Vagina (tissue), 2 donors: ENCODE measurements at regions not wholly inside any gene's neighbourhood (a gene's known extent, or its start where the extent isn't known, plus 50 kb on each side); places are given as distances from the start of the nearest gene placed in this dataset.

ENCODE experiments used
- DNase-seq, 2 donors: peaks; one replicate each; pipeline ENCODE4 v3.0.0-alpha.2; 2017; ENCODE audit errors: extremely low spot score in 2 of 2
- H3K27ac ChIP-seq: fragments of 200-600 bp; sonication (generic); one replicate; pipeline ENCODE4 v1.5.1; 2019
- H3K27me3 ChIP-seq: fragments of 200-600 bp; sonication (generic); one replicate; pipeline ENCODE4 v1.5.1; 2019
- H3K36me3 ChIP-seq, 2 donors: fragments of 200-600 bp; sonication (generic); one replicate each; pipeline ENCODE4 v1.5.1; 2017 to 2019
- H3K4me1 ChIP-seq: fragments of 200-600 bp; sonication (generic); one replicate; pipeline ENCODE4 v1.5.1; 2019
- H3K4me3 ChIP-seq, 2 donors: fragments of 200-600 bp; sonication (generic); 1 replicate in 1 of 2; 2 replicates in 1 of 2; pipeline ENCODE4 v1.5.1; 2016 to 2019
- H3K9me3 ChIP-seq: fragments of 200-600 bp; sonication (generic); one replicate; pipeline ENCODE4 v1.5.1; 2019
- POLR2A ChIP-seq, 2 donors: fragments of 450-650 bp; IDR thresholded peaks; one replicate each; pipeline ENCODE4 v1.6.1; 2017; ENCODE audit warnings: antibody characterized with exemption in 2 of 2, mild to moderate bottlenecking in 2 of 2, moderate library complexity in 2 of 2
- POLR2AphosphoS5 ChIP-seq, 2 donors: sonication (generic); formaldehyde crosslinking; IDR thresholded peaks; one replicate each; pipeline ENCODE4 v1.9.0; 2017; ENCODE audit warnings: antibody characterized with exemption in 2 of 2, mild to moderate bottlenecking in 2 of 2, low read depth in 1 of 2; ENCODE audit not compliant: insufficient read depth in 1 of 2
- intact Hi-C: fragments of 100-400 bp; cut with DNase I; formaldehyde crosslinking; loops from one replicate; pipeline ENCODE4 v1.15.1; 2023
- TF ChIP-seq, protein P1 (sequence below), 3 experiments: fragments of 450-650 bp in 2 of 3; fragments of 200-600 bp in 1 of 3; sonication (generic) in 1 of 3; IDR thresholded peaks; one replicate each; pipeline ENCODE4 v1.5.1; 2017 to 2019; ENCODE audit warnings: antibody characterized with exemption in 3 of 3, mild to moderate bottlenecking in 2 of 3, moderate library complexity in 2 of 3

DNA sequence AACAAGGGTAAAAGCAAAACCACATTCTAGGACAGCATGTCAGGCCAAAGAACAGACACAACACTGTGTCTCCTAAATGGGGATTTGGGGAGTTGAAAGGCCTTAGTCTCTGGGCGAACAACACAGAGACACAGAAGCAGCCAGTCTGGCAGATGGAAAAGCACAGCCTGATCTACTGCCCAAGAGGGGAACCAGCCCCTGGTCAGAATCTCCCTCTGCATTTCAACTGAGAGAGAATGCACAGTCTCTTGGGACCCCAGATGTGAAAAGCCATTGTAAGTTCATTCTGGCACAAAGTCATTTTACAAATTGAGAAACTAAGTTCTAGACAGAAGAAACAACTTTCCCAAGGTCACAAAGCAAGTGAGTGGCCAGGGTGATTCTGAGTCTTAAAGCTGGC, 331.7 kb downstream of the TNS1 start:
- Histone ChIP-seq H3K27me3 (no peaks in the 10 kb centered on the region), H3K9me3 (no peaks in the 10 kb centered on the region), H3K4me1 (peaks cover 46% of the 10 kb centered on the region), H3K36me3 (no peaks in the 10 kb centered on the region), H3K4me3 (no peak overlapping the region), H3K27ac (no peak overlapping the region)
- no peak for TF ChIP-seq POLR2AphosphoS5 (IDR thresholded peaks at IDR 0.05; ENCODE audit: insufficient read depth in 1 of 2, low read depth in 1 of 2)
- TF ChIP-seq POLR2A (IDR thresholded peaks at IDR 0.05), result no peak
- TF ChIP-seq, protein P1, sequence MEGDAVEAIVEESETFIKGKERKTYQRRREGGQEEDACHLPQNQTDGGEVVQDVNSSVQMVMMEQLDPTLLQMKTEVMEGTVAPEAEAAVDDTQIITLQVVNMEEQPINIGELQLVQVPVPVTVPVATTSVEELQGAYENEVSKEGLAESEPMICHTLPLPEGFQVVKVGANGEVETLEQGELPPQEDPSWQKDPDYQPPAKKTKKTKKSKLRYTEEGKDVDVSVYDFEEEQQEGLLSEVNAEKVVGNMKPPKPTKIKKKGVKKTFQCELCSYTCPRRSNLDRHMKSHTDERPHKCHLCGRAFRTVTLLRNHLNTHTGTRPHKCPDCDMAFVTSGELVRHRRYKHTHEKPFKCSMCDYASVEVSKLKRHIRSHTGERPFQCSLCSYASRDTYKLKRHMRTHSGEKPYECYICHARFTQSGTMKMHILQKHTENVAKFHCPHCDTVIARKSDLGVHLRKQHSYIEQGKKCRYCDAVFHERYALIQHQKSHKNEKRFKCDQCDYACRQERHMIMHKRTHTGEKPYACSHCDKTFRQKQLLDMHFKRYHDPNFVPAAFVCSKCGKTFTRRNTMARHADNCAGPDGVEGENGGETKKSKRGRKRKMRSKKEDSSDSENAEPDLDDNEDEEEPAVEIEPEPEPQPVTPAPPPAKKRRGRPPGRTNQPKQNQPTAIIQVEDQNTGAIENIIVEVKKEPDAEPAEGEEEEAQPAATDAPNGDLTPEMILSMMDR (IDR thresholded peaks at IDR 0.05), result no peak
- intact Hi-C loops, result no loop called here
- no peak for DNase-seq

DNA sequence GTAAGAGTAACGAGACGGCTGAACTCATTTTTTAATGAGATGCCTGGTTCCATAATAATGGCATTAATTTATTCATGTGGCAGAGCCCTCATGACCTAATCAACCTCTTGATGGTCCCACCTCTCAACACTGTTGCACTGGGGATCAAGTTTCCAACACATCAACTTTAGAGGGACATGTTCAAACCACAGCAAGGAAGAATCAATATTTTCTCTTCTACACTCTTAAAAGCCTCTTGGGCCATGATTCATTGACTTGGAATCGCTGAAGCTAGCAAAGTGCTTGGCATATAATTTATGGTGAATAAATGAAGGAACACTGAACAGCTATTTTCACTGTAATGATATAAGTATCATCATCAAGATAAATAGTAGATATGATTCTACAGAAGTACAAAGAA, 333.0 kb downstream of the TNS1 start:
- Histone ChIP-seq H3K9me3 (no peaks in the 10 kb centered on the region), H3K27me3 (no peaks in the 10 kb centered on the region), H3K4me1 (peaks cover 46% of the 10 kb centered on the region), H3K36me3 (no peaks in the 10 kb centered on the region), H3K4me3 (no peak overlapping the region), H3K27ac (no peak overlapping the region)
- intact Hi-C loops, result no loop called here
- no peak for TF ChIP-seq POLR2A (IDR thresholded peaks at IDR 0.05)
- no peak for TF ChIP-seq POLR2AphosphoS5 (IDR thresholded peaks at IDR 0.05; ENCODE audit: insufficient read depth in 1 of 2, low read depth in 1 of 2)
- TF ChIP-seq, protein P1 (IDR thresholded peaks at IDR 0.05), result no peak
- no peak for DNase-seq

DNA sequence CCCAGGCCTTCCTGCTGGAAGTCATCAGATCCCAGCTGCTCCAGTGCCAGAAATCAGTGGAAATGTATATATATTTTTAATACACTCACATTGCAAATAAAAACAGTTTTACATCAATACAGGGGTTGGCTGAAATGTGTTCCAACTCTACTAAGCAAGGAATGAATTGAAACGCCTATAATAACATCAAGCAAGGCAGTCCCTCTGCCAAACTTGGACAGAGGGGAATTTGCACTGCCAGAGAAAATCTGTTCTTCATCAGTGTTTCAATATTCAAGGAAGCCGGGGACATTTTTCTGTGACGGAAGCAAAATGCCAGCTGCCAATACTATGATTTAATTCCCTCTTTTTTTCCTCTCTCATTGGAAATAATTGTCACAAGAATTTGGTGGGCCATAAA, 335.3 kb downstream of the TNS1 start:
- no peak overlapping the region for H3K4me3 ChIP-seq
- H3K4me1 ChIP-seq, result peaks cover 36% of the 10 kb centered on the region
- no peaks in the 10 kb centered on the region for H3K9me3 ChIP-seq
- DNase-seq, result no peak
- H3K27me3 ChIP-seq, result no peaks in the 10 kb centered on the region
- peak overlapping the region; percentile 69 for H3K27ac ChIP-seq
- no peaks in the 10 kb centered on the region for H3K36me3 ChIP-seq
- intact Hi-C loops, result no loop called here
- TF ChIP-seq POLR2A (IDR thresholded peaks at IDR 0.05) (no peak), POLR2AphosphoS5 (IDR thresholded peaks at IDR 0.05; ENCODE audit: insufficient read depth in 1 of 2, low read depth in 1 of 2) (no peak)
- TF ChIP-seq, protein P1 (IDR thresholded peaks at IDR 0.05), result no peak

DNA sequence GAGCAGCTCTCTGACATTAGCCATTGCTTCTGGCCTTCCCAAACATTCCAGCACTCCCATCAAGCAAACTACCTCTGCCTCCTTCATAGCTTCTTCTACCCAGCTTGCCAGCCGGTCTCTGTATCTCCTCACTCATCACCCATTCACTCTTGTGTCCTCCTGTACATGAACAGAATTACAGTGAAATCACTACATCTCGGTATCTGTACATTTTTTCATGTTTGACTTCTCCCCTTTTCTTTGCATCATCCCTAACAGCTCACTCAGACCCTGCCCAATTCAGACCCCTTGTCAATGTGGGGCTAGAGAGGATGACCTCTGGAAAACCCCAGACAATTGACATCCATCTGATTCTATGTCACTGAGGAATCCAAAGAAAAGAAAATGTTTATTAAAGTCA, 335.8 kb downstream of the TNS1 start:
- Histone ChIP-seq H3K4me1 (peaks cover 41% of the 10 kb centered on the region), H3K27me3 (no peaks in the 10 kb centered on the region), H3K4me3 (no peak overlapping the region), H3K36me3 (no peaks in the 10 kb centered on the region), H3K27ac (peak overlapping the region; percentile 69), H3K9me3 (no peaks in the 10 kb centered on the region)
- intact Hi-C loops, result no loop called here
- DNase-seq, result no peak
- TF ChIP-seq POLR2A (IDR thresholded peaks at IDR 0.05) (no peak), POLR2AphosphoS5 (IDR thresholded peaks at IDR 0.05; ENCODE audit: insufficient read depth in 1 of 2, low read depth in 1 of 2) (no peak)
- TF ChIP-seq, protein P1 (IDR thresholded peaks at IDR 0.05), result no peak

DNA sequence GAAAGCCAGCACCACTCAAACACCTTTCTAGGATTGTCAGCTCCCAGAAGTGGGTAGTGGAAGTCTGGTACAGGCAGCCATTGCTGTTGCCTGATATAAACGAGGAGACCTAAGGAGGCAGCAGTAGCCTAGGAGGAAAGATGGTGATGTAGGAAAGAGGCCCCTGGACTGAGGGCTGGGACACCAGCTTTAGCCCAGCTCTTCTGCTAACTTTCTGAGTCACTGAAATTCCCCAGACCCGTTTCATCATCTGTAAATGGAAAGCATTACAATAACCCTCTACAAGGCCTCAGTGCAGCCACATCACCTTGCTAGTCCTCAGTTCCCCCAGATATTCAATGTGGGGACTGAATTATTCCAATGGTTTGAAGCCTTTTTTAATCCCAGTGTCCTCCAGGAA, 336.5 kb downstream of the TNS1 start:
- Histone ChIP-seq H3K27ac (peak overlapping the region; percentile 69), H3K4me1 (peaks cover 48% of the 10 kb centered on the region), H3K27me3 (no peaks in the 10 kb centered on the region)

More for the DNA sequence above, 336.5 kb downstream of the TNS1 start:
- no peak for DNase-seq
- intact Hi-C loops, result no loop called here
- Histone ChIP-seq H3K9me3 (no peaks in the 10 kb centered on the region), H3K36me3 (no peaks in the 10 kb centered on the region), H3K4me3 (no peak overlapping the region)
- TF ChIP-seq POLR2AphosphoS5 (IDR thresholded peaks at IDR 0.05; ENCODE audit: insufficient read depth in 1 of 2, low read depth in 1 of 2) (no peak), POLR2A (IDR thresholded peaks at IDR 0.05) (no peak)
- TF ChIP-seq, protein P1 (IDR thresholded peaks at IDR 0.05), result no peak
